GM12891 (cell line): ENCODE measurements at regions not wholly inside any gene's neighbourhood (a gene's known extent, or its start where the extent isn't known, plus 50 kb on each side); places are given as distances from the start of the nearest gene placed in this dataset.
"Not testable (repeated sequence)": the region's sequence is repeated elsewhere in the genome, so short reads cannot be mapped to it uniquely, and the experiment has no call there.

ENCODE experiments used
- DNase-seq: peaks from one replicate; pipeline ENCODE4 v3.0.0; 2011; ENCODE audit warnings: low spot score; ENCODE audit not compliant: insufficient read length
- FAIRE-seq: peaks from 2 replicates; lab custom pipeline; 2011; peaks lifted over from hg19 to GRCh38; lab: Jason Lieb, UNC
- PAX5 ChIP-seq: IDR thresholded peaks from 2 replicates; pipeline ENCODE4 v1.6.1; 2011; ENCODE audit warnings: low read length, moderate library complexity, mild to moderate bottlenecking; ENCODE audit not compliant: insufficient read depth, severe bottlenecking
- POLR2A ChIP-seq: IDR thresholded peaks from 2 replicates; pipeline ENCODE4 v1.6.1; 2011; ENCODE audit warnings: low read depth, low read length, control low read depth
- POLR2AphosphoS5 ChIP-seq: IDR thresholded peaks from 2 replicates; pipeline ENCODE4 v1.6.1; 2011; ENCODE audit warnings: low read depth, low read length, control low read depth
- POU2F2 ChIP-seq: IDR thresholded peaks from 2 replicates; pipeline ENCODE4 v1.6.1; 2011; ENCODE audit warnings: low read depth, mild to moderate bottlenecking, control low read depth, low read length, moderate library complexity
- SPI1 ChIP-seq: IDR thresholded peaks from 2 replicates; pipeline ENCODE4 v1.6.1; 2011; ENCODE audit warnings: low read depth, low read length, control low read depth
- TAF1 ChIP-seq: IDR thresholded peaks from 2 replicates; pipeline ENCODE4 v1.6.1; 2011; ENCODE audit warnings: low read depth, low read length, control low read depth

DNA sequence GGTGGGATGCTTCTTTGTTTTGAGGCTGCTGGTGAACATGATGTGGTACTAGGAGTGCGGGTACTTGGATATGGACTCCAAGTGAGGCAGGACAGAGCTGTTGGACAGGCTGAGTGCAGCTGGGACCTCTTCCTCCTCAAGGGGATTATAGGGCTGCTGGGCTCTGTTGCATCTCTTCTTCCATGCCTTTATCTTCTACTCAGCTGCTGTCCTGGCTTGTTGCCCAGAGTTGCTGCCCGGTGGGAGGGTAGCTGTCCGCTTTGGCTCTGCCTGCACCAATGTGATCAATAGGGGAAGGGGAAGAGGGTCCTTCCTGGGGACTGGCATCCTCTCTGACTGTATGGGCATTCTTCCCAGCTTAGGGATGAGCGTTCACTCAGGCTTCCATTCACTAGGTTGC lies 1217.9 kb upstream of the ACO1 start:
- FAIRE-seq, result no peak
- TF ChIP-seq POLR2AphosphoS5 (no peak), SPI1 (no peak), POU2F2 (no peak), TAF1 (no peak), PAX5 (no peak), POLR2A (no peak)
- DNase-seq, result no peak

DNA sequence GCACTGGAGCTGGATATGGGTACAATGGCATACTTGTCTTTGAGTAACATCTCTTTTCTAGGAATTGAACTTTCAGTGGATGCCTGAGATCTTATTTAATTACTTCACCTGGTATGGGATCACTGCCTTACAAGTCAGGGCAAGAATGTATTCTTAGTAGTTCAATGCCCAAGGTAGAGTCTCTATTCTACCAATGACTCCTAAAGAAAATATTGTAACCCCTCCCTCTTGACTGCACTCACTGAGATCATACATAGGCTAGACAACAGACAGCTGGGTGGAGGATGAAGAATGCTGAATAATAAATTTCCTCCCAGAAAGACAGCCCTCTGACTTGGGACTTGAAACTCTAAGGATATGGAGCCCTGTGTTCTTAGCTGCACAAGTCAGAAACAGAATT lies 1216.3 kb upstream of the ACO1 start:
- TF ChIP-seq TAF1 (no peak), PAX5 (no peak), POU2F2 (no peak), POLR2A (no peak), POLR2AphosphoS5 (no peak), SPI1 (no peak)
- no peak for DNase-seq
- FAIRE-seq, result no peak

DNA sequence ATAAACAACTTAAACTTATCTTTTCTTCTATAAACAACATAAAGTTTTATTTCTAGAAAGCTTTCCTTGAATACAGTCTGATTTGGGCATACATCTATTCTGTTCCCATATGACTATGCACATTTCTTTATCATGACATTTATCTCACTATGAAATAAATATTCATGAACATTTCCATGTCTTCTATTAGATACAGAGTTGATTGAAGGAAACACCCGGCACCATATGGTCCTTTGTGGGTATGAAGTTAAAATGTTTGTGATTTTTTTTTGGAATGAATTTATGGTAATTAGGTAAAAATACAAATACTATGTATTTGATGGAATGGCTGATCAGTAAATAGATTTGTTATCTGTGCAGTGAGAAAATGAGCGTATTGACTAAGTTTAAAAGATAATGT lies 1209.8 kb upstream of the ACO1 start:
- DNase-seq, result no peak
- TF ChIP-seq TAF1 (no peak), PAX5 (no peak)
- no peak for FAIRE-seq

DNA sequence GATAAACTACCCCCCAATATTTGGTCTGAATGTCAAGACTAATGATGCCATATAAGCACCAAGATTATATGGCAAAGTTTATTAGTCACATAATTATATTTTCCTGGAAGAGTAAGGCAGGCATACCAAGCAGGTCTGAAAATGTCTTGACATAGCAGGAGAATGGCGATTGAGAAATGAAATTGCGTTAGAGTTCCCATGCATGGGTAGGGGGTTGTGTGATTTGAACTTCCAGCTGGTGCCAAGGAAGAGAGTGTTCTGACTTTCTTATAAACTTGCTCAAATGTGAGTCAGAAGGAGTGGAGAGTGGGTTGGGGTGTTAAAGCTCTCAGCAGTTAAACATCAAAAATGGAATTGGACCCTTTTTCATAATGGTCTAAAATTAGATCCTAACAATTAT lies 1200.6 kb upstream of the ACO1 start:
- no peak for FAIRE-seq
- TF ChIP-seq SPI1 (no peak), POLR2A (no peak), POU2F2 (no peak), TAF1 (no peak), PAX5 (no peak), POLR2AphosphoS5 (no peak)
- no peak for DNase-seq

DNA sequence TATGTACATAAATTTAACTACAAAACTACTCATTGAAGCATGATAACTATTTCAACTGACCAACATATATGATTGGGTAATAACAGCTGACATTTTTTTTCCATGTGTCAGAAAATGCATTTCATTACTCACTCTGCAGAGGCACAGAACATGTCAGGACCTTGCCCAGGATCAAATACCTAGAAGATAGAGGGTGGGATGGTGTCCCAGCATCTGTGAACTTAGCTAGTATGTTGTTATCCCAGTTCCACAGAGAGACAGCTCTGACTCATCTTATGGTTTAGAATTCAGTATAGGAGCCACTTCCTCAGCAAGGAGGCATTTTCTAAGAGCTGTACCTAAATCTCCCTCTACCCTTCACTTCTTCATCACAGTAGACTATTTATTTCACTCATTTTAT lies 1198.6 kb upstream of the ACO1 start:
- FAIRE-seq, result no peak
- TF ChIP-seq POLR2A, result no peak
- TF ChIP-seq PAX5, result no peak
- no peak for TF ChIP-seq TAF1
- TF ChIP-seq SPI1, result no peak
- TF ChIP-seq POU2F2, result no peak
- no peak for TF ChIP-seq POLR2AphosphoS5
- no peak for DNase-seq

DNA sequence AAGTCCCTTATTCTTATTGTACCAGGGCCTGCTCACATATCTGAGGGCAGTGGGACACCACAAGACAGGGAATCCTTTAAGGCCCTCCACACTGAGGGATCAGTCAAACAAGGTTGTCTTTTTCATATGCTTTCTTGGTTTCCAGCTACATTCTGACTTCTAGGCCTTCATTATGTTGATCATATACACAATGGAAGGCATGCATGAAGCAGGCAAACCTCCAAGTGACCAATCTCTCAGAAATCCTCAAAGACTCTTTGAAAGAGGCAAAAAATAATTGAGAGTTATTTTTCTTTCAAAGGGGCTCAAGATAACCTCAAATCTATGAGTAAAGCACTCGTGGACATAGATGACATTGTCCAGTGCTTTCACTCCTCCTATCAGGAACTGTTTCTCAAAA lies 1195.9 kb upstream of the ACO1 start:
- FAIRE-seq, result no peak
- no peak for DNase-seq
- TF ChIP-seq POLR2A, result no peak
- TF ChIP-seq PAX5, result no peak
- no peak for TF ChIP-seq POLR2AphosphoS5
- no peak for TF ChIP-seq SPI1
- no peak for TF ChIP-seq TAF1
- no peak for TF ChIP-seq POU2F2

DNA sequence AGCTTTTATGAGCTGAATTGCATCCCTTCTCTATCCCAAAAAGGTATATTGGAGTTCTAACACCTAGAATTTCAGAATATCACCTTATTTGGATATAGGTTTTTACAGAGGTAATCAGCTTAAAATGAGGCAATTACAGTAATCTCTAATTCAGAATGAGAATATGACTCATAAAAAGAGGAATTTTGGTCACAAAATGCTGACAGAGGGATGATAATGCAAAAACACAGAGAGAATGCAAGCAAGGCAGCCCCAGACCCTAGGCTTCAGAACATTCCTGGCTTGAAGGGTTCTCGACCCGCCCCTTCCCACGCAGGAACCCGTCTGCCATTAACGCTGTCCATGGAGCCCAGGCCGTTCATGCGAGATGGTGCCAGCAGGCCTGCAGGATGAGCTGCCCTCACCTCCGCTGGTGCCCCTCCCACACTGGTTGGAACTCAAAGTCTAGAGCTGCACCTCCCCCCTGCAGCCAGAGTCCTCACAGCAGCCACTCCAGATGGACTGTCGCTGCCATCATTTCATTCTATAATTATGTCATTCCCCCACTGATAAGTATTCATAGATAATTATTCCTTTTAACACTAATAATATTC lies 1173.4 kb upstream of the ACO1 start:
- 0 out of 2 replicates have a peak, but pooled peaks have one; percentile 13 for TF ChIP-seq SPI1
- TF ChIP-seq POLR2AphosphoS5, result no peak
- no peak for TF ChIP-seq TAF1
- peak; percentile 1 for DNase-seq
- FAIRE-seq, result no peak

DNA sequence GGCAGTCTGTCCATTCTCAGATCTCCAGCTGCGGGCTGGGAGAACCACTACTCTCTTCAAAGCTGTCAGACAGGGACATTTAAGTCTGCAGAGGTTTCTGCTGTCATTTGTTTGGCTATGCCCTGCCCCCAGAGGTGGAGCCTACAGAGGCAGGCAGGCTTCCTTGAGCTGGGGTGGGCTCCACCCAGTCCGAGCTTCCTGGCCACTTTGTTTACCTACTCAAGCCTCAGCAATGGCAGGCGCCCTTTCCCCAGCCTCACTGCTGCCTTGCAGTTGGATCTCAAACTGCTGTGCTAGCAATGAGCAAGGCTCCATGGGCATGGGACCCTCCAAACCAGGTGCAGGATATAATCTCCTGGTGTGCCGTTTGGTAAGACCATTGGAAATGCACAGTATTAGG lies 1154.5 kb upstream of the ACO1 start:
- DNase-seq, result not testable (repeated sequence)

DNA sequence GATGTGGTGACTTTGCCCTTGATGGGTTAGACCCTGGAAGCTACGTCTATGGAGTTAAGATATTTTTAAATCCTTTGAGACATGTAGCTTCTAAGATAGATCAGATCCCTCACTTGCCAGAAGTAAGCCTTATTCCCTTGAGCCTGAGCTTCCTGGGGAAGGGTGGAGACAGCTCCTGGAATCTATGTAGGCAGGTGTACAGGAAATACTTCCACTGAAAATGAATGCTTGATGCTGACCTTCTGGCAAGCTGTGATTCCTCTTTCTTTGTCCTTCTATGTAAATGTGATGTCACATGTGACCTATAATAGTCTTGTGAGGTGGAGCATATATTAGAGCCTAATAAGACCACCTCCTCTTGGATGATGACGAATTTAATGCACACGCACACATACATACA lies 1152.0 kb upstream of the ACO1 start:
- TF ChIP-seq POLR2A (no peak), POLR2AphosphoS5 (no peak), SPI1 (no peak), POU2F2 (no peak), PAX5 (no peak), TAF1 (no peak)
- DNase-seq (no peak), FAIRE-seq (no peak)

More for the DNA sequence above, 1154.5 kb upstream of the ACO1 start:
- not testable (repeated sequence) for FAIRE-seq

DNA sequence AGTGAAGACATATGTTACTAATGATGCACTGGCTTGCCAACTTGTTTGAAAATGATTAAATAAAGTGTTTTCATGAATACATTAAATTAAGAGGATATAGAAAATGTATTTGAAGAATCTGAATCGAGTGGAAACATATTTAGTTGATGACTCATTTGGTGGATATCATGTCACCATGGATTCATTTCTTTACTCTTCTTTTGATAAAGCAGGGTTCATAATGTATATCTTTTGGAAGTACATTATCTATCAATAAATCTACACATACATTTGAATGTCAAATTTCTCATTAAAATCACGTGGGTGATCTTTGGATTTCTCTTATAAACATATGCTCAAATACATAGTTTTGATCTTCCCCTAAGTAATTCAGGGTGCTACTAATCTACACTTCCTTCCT lies 1148.1 kb upstream of the ACO1 start:
- DNase-seq, result no peak
- FAIRE-seq, result no peak
- TF ChIP-seq PAX5, result no peak

DNA sequence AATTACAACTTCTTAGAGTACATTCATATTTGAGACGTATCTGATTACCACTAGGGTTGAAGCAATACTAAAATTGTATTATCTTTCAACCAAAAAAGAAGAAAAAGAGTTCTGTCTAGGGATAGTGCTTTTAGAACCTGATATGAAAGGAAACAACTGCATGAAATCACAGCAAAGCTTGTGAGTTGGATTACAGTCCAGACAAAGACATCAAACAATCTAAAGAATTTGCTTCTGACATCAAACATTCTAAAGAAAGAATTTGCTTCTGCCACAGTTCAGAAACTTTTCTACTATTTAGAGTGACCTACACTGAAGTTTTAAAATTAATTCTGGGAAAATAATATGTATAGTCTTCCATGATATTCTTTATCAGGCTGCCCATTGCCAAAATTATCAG lies 1141.1 kb upstream of the ACO1 start:
- no peak for DNase-seq
- no peak for FAIRE-seq
- no peak for TF ChIP-seq POLR2A
- no peak for TF ChIP-seq SPI1
- TF ChIP-seq TAF1, result no peak
- TF ChIP-seq POU2F2, result no peak
- no peak for TF ChIP-seq POLR2AphosphoS5
- no peak for TF ChIP-seq PAX5
